IgD-negative memory B cell (primary cell): ENCODE measurements at regions not wholly inside any gene's neighbourhood (a gene's known extent, or its start where the extent isn't known, plus 50 kb on each side); places are given as distances from the start of the nearest gene placed in this dataset.

Experiments used
- H3K27ac Mint-ChIP-seq, 3 donors: one replicate each; pipeline ENCODE4 v1.8.0; 2020 to 2022; ENCODE audit warnings: mild to moderate bottlenecking in 3 of 3, mixed read lengths in 3 of 3, moderate library complexity in 1 of 3
- H3K27me3 Mint-ChIP-seq: one replicate; pipeline ENCODE4 v1.8.0; 2021; ENCODE audit warnings: mixed read lengths
- H3K36me3 Mint-ChIP-seq: one replicate; pipeline ENCODE4 v1.8.0; 2020; ENCODE audit warnings: mild to moderate bottlenecking, mixed read lengths
- H3K4me1 Mint-ChIP-seq, 3 donors: one replicate each; pipeline ENCODE4 v1.8.0; 2020 to 2022; ENCODE audit warnings: mixed read lengths in 3 of 3, mild to moderate bottlenecking in 1 of 3
- H3K4me3 Mint-ChIP-seq, 4 donors: one replicate each; pipeline ENCODE4 v1.8.0; 2020 to 2022; ENCODE audit warnings: mild to moderate bottlenecking in 4 of 4, mixed read lengths in 4 of 4, moderate library complexity in 3 of 4
- H3K9me3 Mint-ChIP-seq, 3 donors: one replicate each; pipeline ENCODE4 v1.8.0; 2020 to 2021; ENCODE audit warnings: mixed read lengths in 3 of 3, mild to moderate bottlenecking in 1 of 3

DNA sequence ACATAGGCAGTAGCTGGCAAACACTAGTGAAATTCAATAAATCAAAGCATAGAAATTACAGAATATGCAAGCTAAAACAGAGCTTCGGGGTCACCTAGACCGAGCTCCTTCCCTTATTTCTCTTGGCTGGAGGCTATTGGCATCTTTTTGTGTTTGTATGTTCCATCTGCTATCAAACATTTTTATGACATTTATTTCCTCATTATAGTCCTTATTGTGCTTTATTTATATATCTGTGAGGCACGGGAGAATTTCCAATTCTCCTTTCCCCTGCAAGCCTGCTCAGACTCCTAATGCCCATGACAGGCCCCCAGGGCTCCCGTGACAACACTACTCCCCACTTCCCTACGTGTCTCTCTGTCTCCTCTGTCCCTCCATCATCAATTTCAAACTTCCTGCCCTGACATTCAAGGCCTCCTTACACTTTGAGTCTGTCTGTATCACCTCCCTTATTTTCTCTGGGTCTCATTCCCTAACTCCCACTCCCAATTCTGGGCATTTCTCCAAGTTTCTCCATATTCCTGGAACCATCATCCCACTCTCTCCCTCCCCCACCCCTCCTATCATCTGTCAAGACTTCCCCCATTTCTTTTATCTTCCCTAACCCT lies 316.9 kb downstream of the OSR1 start:
- Mint-ChIP-seq H3K4me3 (no peak overlapping the region), H3K36me3 (no peaks in the 10 kb centered on the region), H3K27me3 (peaks cover 1% of the 10 kb centered on the region), H3K9me3 (no peaks in the 10 kb centered on the region), H3K27ac (no peak overlapping the region), H3K4me1 (no peaks in the 10 kb centered on the region)

DNA sequence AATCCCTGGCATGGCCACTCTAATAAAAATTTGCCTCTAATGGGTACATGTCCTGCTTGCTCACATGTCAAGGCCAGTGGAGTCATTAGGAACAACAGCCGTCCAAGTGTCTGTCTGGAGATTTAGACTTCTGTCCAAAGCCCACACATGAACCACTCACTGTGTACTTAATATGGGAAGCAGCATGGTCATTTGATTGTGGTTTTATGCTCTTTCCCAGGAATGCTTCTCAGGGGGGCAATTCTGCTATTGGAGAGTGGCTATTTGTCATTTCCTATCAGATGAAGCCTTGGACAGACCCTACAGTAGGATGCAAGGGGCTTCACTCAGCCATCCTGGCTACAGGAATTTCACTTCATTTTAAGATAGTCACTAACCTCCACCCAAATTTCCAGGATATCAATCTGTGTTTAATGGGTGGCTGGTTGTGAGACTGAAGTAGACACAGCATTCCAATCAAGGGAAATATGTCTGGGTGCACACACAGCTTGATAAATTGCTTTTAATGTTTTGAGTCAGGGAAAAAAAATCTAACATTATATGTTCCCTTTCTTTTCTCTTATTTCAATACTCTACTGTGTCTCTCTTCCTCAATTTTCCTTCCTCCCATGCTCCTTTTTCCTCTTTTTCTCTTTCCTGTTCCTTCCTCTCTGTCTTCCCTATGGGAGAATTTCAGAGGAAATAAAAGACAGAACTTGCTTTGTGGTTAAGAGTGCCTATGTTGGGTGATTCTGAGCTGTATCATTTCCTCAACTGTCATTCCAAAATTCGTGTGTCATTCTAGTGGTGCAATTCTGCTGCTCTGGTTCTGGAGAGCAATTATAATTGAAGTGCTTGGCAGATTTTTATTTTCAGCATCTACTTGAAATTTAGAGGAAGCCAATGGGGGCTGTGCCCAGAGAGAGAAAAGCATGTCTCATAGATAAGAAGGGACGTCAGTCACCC lies 320.1 kb downstream of the OSR1 start:
- no peaks in the 10 kb centered on the region for H3K4me1 Mint-ChIP-seq
- H3K27me3 Mint-ChIP-seq, result no peaks in the 10 kb centered on the region
- H3K36me3 Mint-ChIP-seq, result no peaks in the 10 kb centered on the region
- no peak overlapping the region for H3K4me3 Mint-ChIP-seq
- H3K9me3 Mint-ChIP-seq, result no peaks in the 10 kb centered on the region
- no peak overlapping the region for H3K27ac Mint-ChIP-seq

- peaks cover 0 to 2% (median 0%) of the 10 kb centered on the region in 3 donors for H3K9me3 Mint-ChIP-seq
- H3K27ac Mint-ChIP-seq, result no peak overlapping the region
- H3K27me3 Mint-ChIP-seq, result no peaks in the 10 kb centered on the region
- no peak overlapping the region for H3K4me3 Mint-ChIP-seq
- no peaks in the 10 kb centered on the region for H3K4me1 Mint-ChIP-seq
- no peaks in the 10 kb centered on the region for H3K36me3 Mint-ChIP-seq
These were observed 322.3 kb downstream of the OSR1 start for GRCh38 chr2:19036091-19036490.

GRCh38 chr2:19035238-19035637 lies 323.2 kb downstream of the OSR1 start:
- no peak overlapping the region for H3K4me3 Mint-ChIP-seq

GRCh38 chr2:19033240-19033639 lies 325.2 kb downstream of the OSR1 start:
- Mint-ChIP-seq H3K9me3 (peaks cover 0 to 2% (median 0%) of the 10 kb centered on the region in 3 donors), H3K27me3 (no peaks in the 10 kb centered on the region), H3K27ac (no peak overlapping the region), H3K4me3 (no peak overlapping the region), H3K4me1 (no peaks in the 10 kb centered on the region), H3K36me3 (no peaks in the 10 kb centered on the region)

More at GRCh38 chr2:19035238-19035637, 323.2 kb downstream of the OSR1 start:
- Mint-ChIP-seq H3K9me3 (peaks cover 0 to 2% (median 0%) of the 10 kb centered on the region in 3 donors), H3K27me3 (no peaks in the 10 kb centered on the region), H3K4me1 (no peaks in the 10 kb centered on the region), H3K36me3 (no peaks in the 10 kb centered on the region), H3K27ac (no peak overlapping the region)

DNA sequence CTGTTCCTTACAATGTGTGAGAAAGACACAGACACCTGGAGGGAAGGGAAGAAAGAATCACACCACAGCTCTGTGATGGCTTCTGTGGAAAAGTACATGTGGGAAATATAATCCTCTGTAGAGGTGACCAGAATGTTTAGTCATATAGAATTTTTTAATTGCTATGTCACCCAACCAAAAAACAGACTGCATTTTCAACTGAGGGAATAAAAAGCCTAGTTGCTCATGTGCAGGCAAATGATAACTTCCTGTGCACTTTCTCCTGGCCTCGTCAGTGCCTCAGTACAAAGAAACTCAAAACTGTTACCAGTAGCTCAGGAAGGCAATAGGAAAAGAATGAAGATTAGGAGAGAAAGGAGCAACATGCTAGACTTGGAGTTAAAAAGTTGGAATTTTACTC lies 326.8 kb downstream of the OSR1 start:
- H3K4me3 Mint-ChIP-seq, result no peak overlapping the region
- H3K4me1 Mint-ChIP-seq, result peaks cover 0 to 3% (median 0%) of the 10 kb centered on the region in 3 donors
- no peak overlapping the region for H3K27ac Mint-ChIP-seq
- H3K27me3 Mint-ChIP-seq, result no peaks in the 10 kb centered on the region
- H3K9me3 Mint-ChIP-seq, result peaks cover 0 to 2% (median 0%) of the 10 kb centered on the region in 3 donors
- H3K36me3 Mint-ChIP-seq, result peaks cover 2% of the 10 kb centered on the region

DNA sequence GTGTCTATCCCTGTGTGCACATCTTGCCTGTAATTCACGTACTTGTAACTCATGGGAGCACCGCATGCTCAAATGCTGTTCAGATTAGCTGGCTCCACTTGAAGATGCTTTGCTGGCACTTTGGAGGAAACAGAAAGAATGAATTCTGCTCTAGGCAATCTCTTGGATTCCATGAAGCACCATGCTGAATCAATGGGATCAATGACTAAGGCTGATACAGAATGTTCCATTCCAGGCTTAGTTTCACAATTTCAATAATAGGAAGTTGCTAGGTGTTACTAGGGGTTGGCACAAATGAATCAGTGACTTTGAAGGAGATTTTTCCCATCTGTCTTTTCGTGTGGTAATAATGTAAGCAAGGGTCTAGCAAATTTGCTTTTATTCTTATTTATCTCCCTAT lies 328.8 kb downstream of the OSR1 start:
- Mint-ChIP-seq H3K27me3 (no peaks in the 10 kb centered on the region), H3K4me1 (peaks cover 0 to 3% (median 0%) of the 10 kb centered on the region in 3 donors), H3K4me3 (no peak overlapping the region)

GRCh38 chr2:19028587-19029375 lies 329.6 kb downstream of the OSR1 start:
- no peak overlapping the region for H3K27ac Mint-ChIP-seq
- H3K36me3 Mint-ChIP-seq, result peaks cover 4% of the 10 kb centered on the region
- no peak overlapping the region for H3K4me3 Mint-ChIP-seq
- peaks cover 0 to 3% (median 0%) of the 10 kb centered on the region in 3 donors for H3K4me1 Mint-ChIP-seq
- H3K27me3 Mint-ChIP-seq, result no peaks in the 10 kb centered on the region
- H3K9me3 Mint-ChIP-seq, result peaks cover 0 to 2% (median 0%) of the 10 kb centered on the region in 3 donors

More for the DNA sequence above, 328.8 kb downstream of the OSR1 start:
- Mint-ChIP-seq H3K9me3 (peaks cover 0 to 2% (median 0%) of the 10 kb centered on the region in 3 donors), H3K27ac (no peak overlapping the region), H3K36me3 (peaks cover 2% of the 10 kb centered on the region)

DNA sequence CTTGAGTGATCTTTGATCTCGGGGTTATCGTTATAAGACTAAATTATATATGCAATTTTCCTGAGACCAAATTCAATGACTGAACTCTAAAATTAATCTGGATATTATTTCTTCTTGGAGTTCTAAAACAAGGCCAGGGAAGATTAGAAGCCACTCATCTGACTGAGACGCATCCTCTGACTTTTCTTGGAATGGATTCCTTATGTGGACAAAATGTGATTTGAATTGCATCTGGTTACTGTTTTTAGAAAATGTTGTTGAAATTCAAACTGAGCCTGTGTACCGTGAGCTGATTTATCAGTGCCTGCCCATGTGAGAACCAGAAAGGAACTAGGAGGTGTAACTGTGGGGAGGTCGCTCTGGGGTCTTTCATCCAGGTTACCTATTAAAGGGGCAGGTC lies 330.8 kb downstream of the OSR1 start:
- Mint-ChIP-seq H3K4me3 (no peak overlapping the region), H3K27me3 (no peaks in the 10 kb centered on the region), H3K27ac (peak overlapping the region in 1 of 3 donors; percentile 3)

DNA sequence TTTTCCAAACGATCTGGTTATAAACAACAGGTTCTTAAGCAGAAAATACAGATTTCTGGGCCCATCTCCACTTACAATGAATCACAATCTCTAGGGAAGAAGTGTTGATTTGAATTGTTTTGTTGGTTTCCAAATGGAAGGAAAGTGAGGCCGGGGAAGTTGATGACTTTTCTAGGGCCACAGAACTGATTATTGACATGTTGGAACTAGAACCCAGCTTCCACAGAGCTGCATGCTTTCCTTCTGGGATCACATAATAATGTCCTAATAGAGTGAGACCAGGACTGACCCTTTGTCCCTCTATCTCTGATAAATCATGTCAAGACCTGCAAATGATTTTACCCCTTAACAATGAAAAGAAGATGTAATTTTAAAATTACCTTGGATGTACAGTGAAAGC lies 332.2 kb downstream of the OSR1 start:
- Mint-ChIP-seq H3K9me3 (peaks cover 0 to 1% (median 0%) of the 10 kb centered on the region in 3 donors), H3K4me3 (no peak overlapping the region), H3K27ac (no peak overlapping the region), H3K4me1 (peaks cover 0 to 3% (median 0%) of the 10 kb centered on the region in 3 donors), H3K27me3 (no peaks in the 10 kb centered on the region), H3K36me3 (peaks cover 6% of the 10 kb centered on the region)

More for the DNA sequence above, 330.8 kb downstream of the OSR1 start:
- Mint-ChIP-seq H3K4me1 (peaks cover 0 to 3% (median 0%) of the 10 kb centered on the region in 3 donors), H3K9me3 (peaks cover 0 to 1% (median 0%) of the 10 kb centered on the region in 3 donors), H3K36me3 (peaks cover 4% of the 10 kb centered on the region)

DNA sequence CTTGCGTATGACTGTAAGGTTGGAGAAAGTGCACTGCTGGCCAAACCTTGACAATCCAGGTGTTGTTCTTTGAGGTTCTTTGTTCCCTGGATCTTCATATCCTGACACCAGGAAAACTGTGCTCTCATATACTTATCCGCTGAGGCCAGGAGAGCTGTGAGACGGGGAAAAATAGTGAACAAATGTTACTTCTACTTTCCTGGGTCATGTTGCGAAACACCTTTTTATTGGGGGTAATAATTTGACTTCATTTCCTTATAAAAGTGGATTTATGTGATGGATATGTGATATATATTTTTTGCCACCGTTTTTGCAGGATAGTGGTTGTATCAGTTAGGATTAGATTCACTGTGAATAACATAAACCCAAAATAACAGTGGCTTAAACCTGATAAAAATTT lies 336.1 kb downstream of the OSR1 start:
- no peak overlapping the region for H3K4me3 Mint-ChIP-seq
- no peaks in the 10 kb centered on the region for H3K27me3 Mint-ChIP-seq
- peaks cover 5% of the 10 kb centered on the region for H3K36me3 Mint-ChIP-seq
- H3K27ac Mint-ChIP-seq, result no peak overlapping the region
- peaks cover 0 to 1% (median 0%) of the 10 kb centered on the region in 3 donors for H3K9me3 Mint-ChIP-seq
- H3K4me1 Mint-ChIP-seq, result no peaks in the 10 kb centered on the region

DNA sequence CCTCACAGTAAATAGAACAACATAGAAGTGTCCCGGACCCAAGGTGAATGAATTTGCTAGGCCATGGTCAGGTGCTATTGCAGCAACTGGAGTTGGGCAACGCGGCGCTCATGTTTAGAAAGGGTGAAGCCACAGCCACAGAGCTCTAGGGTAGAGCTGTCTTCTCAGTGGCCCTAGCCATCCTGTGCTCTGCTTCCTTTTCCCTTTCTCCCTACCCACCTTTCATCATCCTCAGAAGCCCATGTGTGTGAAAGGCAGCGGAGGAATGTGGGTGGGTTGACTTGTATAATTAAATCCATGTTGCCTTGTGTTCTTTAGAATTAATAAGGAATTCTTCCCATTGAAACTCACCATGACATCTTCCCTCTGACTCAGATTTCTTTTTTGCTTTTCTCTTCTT lies 336.7 kb downstream of the OSR1 start:
- H3K27ac Mint-ChIP-seq, result no peak overlapping the region
- H3K27me3 Mint-ChIP-seq, result no peaks in the 10 kb centered on the region
- H3K36me3 Mint-ChIP-seq, result peaks cover 5% of the 10 kb centered on the region
- H3K4me1 Mint-ChIP-seq, result no peaks in the 10 kb centered on the region
- H3K4me3 Mint-ChIP-seq, result no peak overlapping the region
- peaks cover 0 to 1% (median 0%) of the 10 kb centered on the region in 3 donors for H3K9me3 Mint-ChIP-seq

DNA sequence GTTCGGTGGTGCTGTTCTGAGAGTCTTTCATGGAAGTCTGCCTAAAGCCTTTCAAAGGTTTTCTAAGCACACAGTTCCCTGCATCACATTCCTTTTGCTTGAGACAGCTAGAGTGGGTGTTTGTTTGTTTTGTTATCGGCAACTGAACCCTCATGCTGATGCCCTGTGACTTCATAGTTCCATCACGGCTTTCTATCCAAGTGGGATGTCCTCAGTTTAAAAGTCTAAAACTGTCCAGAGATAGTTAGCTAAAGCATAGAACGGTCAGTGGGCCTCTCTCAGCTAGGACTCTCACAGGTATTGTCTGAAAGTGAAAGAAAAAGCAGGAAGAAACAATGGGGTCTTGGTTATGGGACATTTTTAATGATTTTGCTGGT lies 337.3 kb downstream of the OSR1 start:
- no peak overlapping the region for H3K4me3 Mint-ChIP-seq
- peaks cover 0 to 2% (median 0%) of the 10 kb centered on the region in 3 donors for H3K9me3 Mint-ChIP-seq
- H3K36me3 Mint-ChIP-seq, result peaks cover 5% of the 10 kb centered on the region
- no peaks in the 10 kb centered on the region for H3K4me1 Mint-ChIP-seq
- H3K27me3 Mint-ChIP-seq, result no peaks in the 10 kb centered on the region
- H3K27ac Mint-ChIP-seq, result no peak overlapping the region

DNA sequence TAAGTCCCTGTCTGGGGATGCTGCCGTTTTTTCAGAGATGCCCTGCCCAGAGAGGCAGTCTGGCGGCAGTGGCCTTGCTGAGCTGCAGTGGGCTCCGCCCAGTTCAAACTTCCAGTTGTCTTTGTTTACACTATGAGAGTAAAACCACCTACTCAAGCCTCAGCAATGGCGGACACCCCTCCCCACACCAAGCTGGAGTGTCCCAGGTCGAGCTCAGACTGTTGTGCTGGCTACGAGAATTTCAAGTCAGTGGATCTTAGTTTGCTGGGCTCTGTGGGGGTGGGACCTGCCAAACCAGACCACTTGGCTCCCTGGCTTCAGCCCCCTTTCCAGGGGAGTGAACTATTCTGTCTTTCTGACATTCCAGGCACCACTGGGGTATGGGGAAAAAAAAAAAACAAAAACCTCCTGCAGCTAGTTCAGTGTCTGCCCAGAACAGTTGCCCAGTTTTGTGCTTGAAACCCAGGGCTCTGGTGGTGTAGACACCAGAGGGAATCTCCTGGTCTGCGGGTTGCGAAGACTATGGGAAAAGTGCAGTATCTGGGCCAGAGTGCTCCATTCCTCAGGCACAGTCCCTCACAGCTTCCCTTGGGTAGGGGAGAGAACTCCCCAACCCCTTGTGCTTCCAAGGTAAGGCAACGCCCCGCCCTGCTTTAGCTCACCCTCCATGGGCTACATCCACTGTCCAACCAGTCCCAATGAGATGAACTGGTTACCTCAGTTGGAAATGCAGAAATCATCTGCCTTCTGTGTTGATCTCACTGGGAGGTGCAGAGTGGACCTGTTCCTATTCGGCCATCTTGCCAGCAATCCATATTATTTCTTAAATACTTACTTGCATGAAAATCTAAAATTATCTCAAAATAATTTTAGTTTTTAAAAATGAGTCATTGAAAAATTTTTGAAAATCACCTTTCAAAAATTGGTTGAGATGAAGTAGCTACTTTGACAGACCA lies 338.0 kb downstream of the OSR1 start:
- Mint-ChIP-seq H3K27ac (no peak overlapping the region), H3K9me3 (peaks cover 0 to 3% (median under 1%) of the 10 kb centered on the region in 3 donors), H3K36me3 (peaks cover 5% of the 10 kb centered on the region), H3K4me3 (no peak overlapping the region), H3K27me3 (no peaks in the 10 kb centered on the region), H3K4me1 (no peaks in the 10 kb centered on the region)
